Upper lobe of right lung (tissue), 1 donor: ENCODE measurements at regions not wholly inside any gene's neighbourhood (a gene's known extent, or its start where the extent isn't known, plus 50 kb on each side); places are given as distances from the start of the nearest gene placed in this dataset.

Source experiments
- ATAC-seq: fragments of 200-7000 bp; cut with Tn5 transposase; one replicate; pipeline ENCODE4 v1.9.1; 2020; ENCODE audit warnings: mild to moderate bottlenecking, moderate library complexity
- DNase-seq: peaks from one replicate; pipeline ENCODE4 v3.0.0-alpha.2; 2020
- H3K27ac ChIP-seq: fragments of 200-600 bp; one replicate; pipeline ENCODE4 v1.8.0; 2022
- H3K27me3 ChIP-seq: fragments of 200-600 bp; one replicate; pipeline ENCODE4 v1.8.0; 2022; ENCODE audit warnings: mild to moderate bottlenecking
- H3K36me3 ChIP-seq: fragments of 200-600 bp; one replicate; pipeline ENCODE4 v1.8.0; 2022
- H3K4me1 ChIP-seq: fragments of 200-600 bp; one replicate; pipeline ENCODE4 v1.8.0; 2022
- H3K4me3 ChIP-seq: fragments of 200-600 bp; one replicate; pipeline ENCODE4 v1.8.0; 2022; ENCODE audit warnings: mild to moderate bottlenecking
- H3K9me3 ChIP-seq: fragments of 200-600 bp; one replicate; pipeline ENCODE4 v1.8.0; 2022
- intact Hi-C: fragments of 100-400 bp; cut with DNase I; formaldehyde crosslinking; loops from one replicate; pipeline ENCODE4 v1.11.0; 2022
- TF ChIP-seq, protein P1 (sequence below): fragments of 200-600 bp; IDR thresholded peaks from one replicate; pipeline ENCODE4 v1.8.0; 2022; ENCODE audit warnings: antibody characterized with exemption
- donor health status: DM: no; HTN: yes; CAD: no; lungs with severe emphysema.

DNA sequence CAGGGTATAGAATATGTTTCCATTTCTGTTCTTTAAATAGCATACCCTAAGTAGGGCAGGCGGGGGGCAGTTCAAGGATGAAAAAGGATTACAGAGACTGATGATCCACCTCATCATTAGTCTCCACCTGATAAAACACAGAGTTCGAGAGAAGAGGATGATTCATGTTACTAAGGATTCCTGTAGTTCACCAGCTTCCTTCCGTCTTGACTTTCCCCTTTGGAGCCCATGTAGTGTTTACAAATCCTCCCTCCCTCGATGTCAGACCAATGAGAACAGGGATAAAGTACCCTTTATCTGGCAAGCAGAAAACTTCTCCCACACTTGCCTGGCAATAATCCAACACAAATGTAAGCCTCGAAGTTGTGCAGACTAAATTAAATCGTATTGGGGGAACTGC lies 526.3 kb upstream of the FAM241A start:
- intact Hi-C loops = no loop called here
- DNase-seq = no peak
- TF ChIP-seq, protein P1, sequence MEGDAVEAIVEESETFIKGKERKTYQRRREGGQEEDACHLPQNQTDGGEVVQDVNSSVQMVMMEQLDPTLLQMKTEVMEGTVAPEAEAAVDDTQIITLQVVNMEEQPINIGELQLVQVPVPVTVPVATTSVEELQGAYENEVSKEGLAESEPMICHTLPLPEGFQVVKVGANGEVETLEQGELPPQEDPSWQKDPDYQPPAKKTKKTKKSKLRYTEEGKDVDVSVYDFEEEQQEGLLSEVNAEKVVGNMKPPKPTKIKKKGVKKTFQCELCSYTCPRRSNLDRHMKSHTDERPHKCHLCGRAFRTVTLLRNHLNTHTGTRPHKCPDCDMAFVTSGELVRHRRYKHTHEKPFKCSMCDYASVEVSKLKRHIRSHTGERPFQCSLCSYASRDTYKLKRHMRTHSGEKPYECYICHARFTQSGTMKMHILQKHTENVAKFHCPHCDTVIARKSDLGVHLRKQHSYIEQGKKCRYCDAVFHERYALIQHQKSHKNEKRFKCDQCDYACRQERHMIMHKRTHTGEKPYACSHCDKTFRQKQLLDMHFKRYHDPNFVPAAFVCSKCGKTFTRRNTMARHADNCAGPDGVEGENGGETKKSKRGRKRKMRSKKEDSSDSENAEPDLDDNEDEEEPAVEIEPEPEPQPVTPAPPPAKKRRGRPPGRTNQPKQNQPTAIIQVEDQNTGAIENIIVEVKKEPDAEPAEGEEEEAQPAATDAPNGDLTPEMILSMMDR = no peak

DNA sequence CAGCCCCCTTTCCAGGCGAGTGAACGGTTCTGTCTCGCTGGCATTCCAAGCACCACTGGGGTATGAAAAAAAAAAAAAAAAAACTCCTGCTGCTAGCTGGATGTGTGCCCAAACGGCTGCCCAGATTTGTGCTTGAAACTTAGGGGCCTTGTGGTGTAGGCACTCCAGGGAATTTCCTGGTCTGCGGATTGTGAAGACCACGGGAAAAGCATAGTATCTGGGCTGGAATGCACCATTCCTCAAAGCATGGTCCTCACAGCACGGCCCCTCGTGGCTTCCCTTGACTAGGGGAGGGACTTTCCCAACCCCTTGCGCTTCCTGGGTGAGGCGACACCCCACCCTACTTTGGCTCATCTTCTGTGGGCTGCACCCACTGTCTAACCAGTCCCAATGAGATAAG lies 516.8 kb upstream of the FAM241A start:
- Histone ChIP-seq H3K4me3 (no peak overlapping the region), H3K36me3 (no peaks in the 10 kb centered on the region), H3K27me3 (no peaks in the 10 kb centered on the region), H3K9me3 (no peaks in the 10 kb centered on the region), H3K4me1 (no peaks in the 10 kb centered on the region), H3K27ac (no peak overlapping the region)
- no peak for ATAC-seq
- intact Hi-C loops = no loop called here
- DNase-seq = no peak
- TF ChIP-seq, protein P1 = no peak

More for the DNA sequence above, 526.3 kb upstream of the FAM241A start:
- no peaks in the 10 kb centered on the region for H3K27me3 ChIP-seq
- no peaks in the 10 kb centered on the region for H3K9me3 ChIP-seq
- no peak overlapping the region for H3K4me3 ChIP-seq
- no peak overlapping the region for H3K27ac ChIP-seq
- no peak for ATAC-seq
- no peaks in the 10 kb centered on the region for H3K4me1 ChIP-seq
- H3K36me3 ChIP-seq = no peaks in the 10 kb centered on the region

DNA sequence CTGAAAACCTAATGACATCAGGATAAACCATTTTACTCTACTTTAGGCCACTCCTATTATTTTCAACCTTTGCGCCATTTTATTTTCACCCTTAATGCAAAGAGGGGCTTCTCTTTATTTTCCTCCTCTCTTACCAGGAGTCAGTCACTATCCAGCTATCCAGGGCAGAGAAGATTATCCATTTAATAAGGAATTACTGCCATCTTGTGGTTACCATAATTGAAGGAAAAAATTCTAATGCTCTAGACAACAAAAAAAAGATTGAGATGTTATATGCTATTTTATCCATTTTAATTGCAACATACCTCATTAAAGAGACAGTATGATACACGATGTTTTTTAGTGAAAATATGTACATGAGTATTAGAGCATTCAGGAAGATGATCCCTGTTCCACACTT lies 514.5 kb upstream of the FAM241A start:
- Histone ChIP-seq H3K36me3 (no peaks in the 10 kb centered on the region), H3K27ac (no peak overlapping the region), H3K4me3 (no peak overlapping the region), H3K9me3 (no peaks in the 10 kb centered on the region), H3K4me1 (no peaks in the 10 kb centered on the region), H3K27me3 (no peaks in the 10 kb centered on the region)
- no peak for DNase-seq
- intact Hi-C loops = no loop called here
- TF ChIP-seq, protein P1 = peak; percentile 15
- ATAC-seq = no peak

DNA sequence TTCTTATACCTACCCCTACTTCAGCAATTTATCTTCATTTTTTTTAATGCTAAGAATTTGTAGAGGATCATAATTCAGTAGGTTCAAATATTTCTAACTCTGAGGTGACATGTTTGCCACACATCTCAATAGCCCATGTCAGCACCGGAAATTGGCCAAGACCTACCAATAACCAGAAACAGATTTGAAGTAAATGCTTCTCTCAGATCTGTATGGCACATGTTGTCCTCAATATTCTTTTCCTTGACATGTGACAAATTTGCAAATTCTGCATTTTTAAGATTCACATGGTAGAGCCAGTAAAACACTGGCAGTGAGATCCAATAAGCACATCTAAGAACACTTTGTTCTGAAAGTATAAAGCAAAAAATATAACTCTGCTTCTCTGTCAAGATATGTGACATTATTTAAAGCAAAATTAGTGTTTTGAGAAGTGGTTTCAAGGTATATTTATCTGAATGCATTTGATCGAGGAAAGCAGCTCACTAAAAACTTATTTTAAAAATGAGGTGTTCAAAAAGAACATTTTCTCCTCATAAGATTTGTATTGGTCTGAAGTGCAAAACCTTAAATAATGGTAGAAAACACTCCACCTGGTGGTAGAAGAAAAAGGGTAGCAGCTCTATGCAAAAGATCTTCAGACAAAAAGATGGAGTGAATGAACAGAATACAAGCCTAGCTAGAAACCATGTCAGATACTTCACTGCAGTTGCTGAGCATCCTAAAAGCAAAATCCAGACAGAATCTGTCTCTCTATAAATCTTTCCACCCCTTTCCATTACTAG lies 513.8 kb upstream of the FAM241A start:
- intact Hi-C loops = no loop called here
- ATAC-seq = no peak
- no peaks in the 10 kb centered on the region for H3K27me3 ChIP-seq
- DNase-seq = no peak
- H3K27ac ChIP-seq = no peak overlapping the region
- H3K9me3 ChIP-seq = no peaks in the 10 kb centered on the region
- H3K36me3 ChIP-seq = no peaks in the 10 kb centered on the region
- no peak overlapping the region for H3K4me3 ChIP-seq
- TF ChIP-seq, protein P1 = peak; percentile 18
- no peaks in the 10 kb centered on the region for H3K4me1 ChIP-seq

DNA sequence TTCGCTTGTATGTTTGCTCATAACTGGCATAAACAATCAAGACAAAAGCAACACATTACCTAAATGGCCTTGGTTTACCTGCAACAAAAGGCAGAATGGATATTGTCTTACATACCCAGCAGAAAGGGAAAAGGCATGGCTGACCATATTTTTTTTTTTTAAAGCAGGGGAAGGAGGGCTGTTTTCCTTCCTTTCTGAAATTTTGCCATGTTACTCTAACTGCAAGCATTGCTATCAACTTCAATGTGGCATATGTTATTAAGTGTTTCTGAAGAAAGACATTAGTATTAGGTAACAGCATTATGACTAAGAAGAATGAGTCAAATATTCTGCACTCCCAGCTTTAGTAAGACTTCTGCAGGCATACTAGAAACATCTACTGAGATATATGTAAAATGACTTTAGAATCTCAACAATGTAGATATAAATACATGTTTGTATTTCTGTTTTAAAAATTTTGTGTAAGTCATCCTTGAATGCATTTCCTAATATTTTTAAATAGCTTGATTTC lies 512.6 kb upstream of the FAM241A start:
- no peaks in the 10 kb centered on the region for H3K9me3 ChIP-seq
- TF ChIP-seq, protein P1 = no peak
- H3K27me3 ChIP-seq = no peaks in the 10 kb centered on the region
- no peaks in the 10 kb centered on the region for H3K4me1 ChIP-seq
- intact Hi-C loops = no loop called here
- no peak overlapping the region for H3K4me3 ChIP-seq
- DNase-seq = no peak
- H3K36me3 ChIP-seq = no peaks in the 10 kb centered on the region
- H3K27ac ChIP-seq = no peak overlapping the region
- ATAC-seq = no peak
